Naive thymus-derived CD4-positive, alpha-beta T cell (primary cell): ENCODE measurements at regions not wholly inside any gene's neighbourhood (a gene's known extent, or its start where the extent isn't known, plus 50 kb on each side); places are given as distances from the start of the nearest gene placed in this dataset.

ENCODE experiments used
- ATAC-seq: fragments of 150-1000 bp; cut with Tn5 transposase; 2 replicates; pipeline ENCODE4 v1.10.0; 2021; ENCODE audit warnings: mild to moderate bottlenecking, moderate library complexity
- CTCF ChIA-PET: fragments of 350-600 bp; sonication (Branson Sonifier 250); formaldehyde crosslinking; loops from one replicate; lab custom pipeline; 2021; ENCODE audit warnings: antibody characterized with exemption; lab: Charles Lee
- POLR2A ChIA-PET: fragments of 350-600 bp; sonication (Branson Sonifier 250); formaldehyde crosslinking; loops from one replicate; lab custom pipeline; 2021; ENCODE audit warnings: antibody characterized with exemption, inconsistent platforms; lab: Charles Lee
- DNase-seq, 9 donors: peaks; one replicate each; pipeline versions ENCODE4 v3.0.0 to v3.0.0-alpha.2; 2020 to 2022; ENCODE audit warnings: mixed read lengths in 1 of 9
- H3K27ac ChIP-seq: one replicate; pipeline ENCODE4 v1.7.0; 2013; ENCODE audit warnings: mild to moderate bottlenecking, low read depth, low read length, moderate library complexity
- H3K27me3 ChIP-seq, 2 donors: one replicate each; pipeline ENCODE4 v1.7.0; 2013; ENCODE audit warnings: low read length in 2 of 2, mild to moderate bottlenecking in 2 of 2, moderate library complexity in 2 of 2; ENCODE audit not compliant: control insufficient read depth in 2 of 2, insufficient read depth in 2 of 2
- H3K36me3 ChIP-seq, 3 experiments: 1 replicate in 2 of 3; 2 replicates in 1 of 3; pipeline ENCODE4 v1.7.0; 2013; ENCODE audit warnings: low read length in 3 of 3, mild to moderate bottlenecking in 3 of 3, moderate library complexity in 1 of 3; ENCODE audit not compliant: insufficient read depth in 3 of 3, control insufficient read depth in 2 of 3
- H3K4me1 ChIP-seq, 2 donors: one replicate each; pipeline ENCODE4 v1.7.0; 2013; ENCODE audit warnings: low read length in 2 of 2, mild to moderate bottlenecking in 2 of 2, moderate library complexity in 1 of 2; ENCODE audit not compliant: control insufficient read depth in 2 of 2, insufficient read depth in 2 of 2
- H3K4me3 ChIP-seq: 2 replicates; pipeline ENCODE4 v1.7.0; 2013; ENCODE audit warnings: mild to moderate bottlenecking, low read length
- H3K9me3 ChIP-seq, 3 experiments: 1 replicate in 2 of 3; 2 replicates in 1 of 3; pipeline ENCODE4 v1.7.0; 2013; ENCODE audit warnings: low read length in 3 of 3; ENCODE audit not compliant: control insufficient read depth in 2 of 3
- H3K27ac Mint-ChIP-seq, 9 donors: one replicate each; pipeline ENCODE4 v1.8.0; 2020 to 2022; ENCODE audit warnings: mixed read lengths in 9 of 9, mild to moderate bottlenecking in 8 of 9, moderate library complexity in 5 of 9, inconsistent platforms in 2 of 9
- H3K27me3 Mint-ChIP-seq, 5 donors: one replicate each; pipeline ENCODE4 v1.8.0; 2021 to 2022; ENCODE audit warnings: mixed read lengths in 5 of 5, mild to moderate bottlenecking in 1 of 5
- H3K36me3 Mint-ChIP-seq, 5 donors: one replicate each; pipeline ENCODE4 v1.8.0; 2020 to 2022; ENCODE audit warnings: mixed read lengths in 5 of 5, mild to moderate bottlenecking in 3 of 5, inconsistent platforms in 1 of 5
- H3K4me1 Mint-ChIP-seq, 7 donors: one replicate each; pipeline ENCODE4 v1.8.0; 2020 to 2022; ENCODE audit warnings: mixed read lengths in 7 of 7, mild to moderate bottlenecking in 3 of 7, inconsistent platforms in 1 of 7
- H3K4me3 Mint-ChIP-seq, 10 donors: one replicate each; pipeline ENCODE4 v1.8.0; 2020 to 2022; ENCODE audit warnings: mild to moderate bottlenecking in 10 of 10, mixed read lengths in 10 of 10, moderate library complexity in 6 of 10, inconsistent platforms in 2 of 10
- H3K9me3 Mint-ChIP-seq, 11 donors: one replicate each; pipeline ENCODE4 v1.8.0; 2020 to 2022; ENCODE audit warnings: mixed read lengths in 11 of 11, mild to moderate bottlenecking in 4 of 11, inconsistent platforms in 1 of 11, moderate library complexity in 1 of 11
- intact Hi-C, 2 donors: fragments of 100-400 bp; cut with micrococcal nuclease; formaldehyde crosslinking; loops; one replicate each; pipeline ENCODE4 v1.15.1; 2023

GRCh38 chr3:57009802-57010201, 50.7 kb upstream of the SPATA12 start:
- Mint-ChIP-seq H3K27ac (no peak overlapping the region), H3K36me3 (no peaks in the 10 kb centered on the region), H3K9me3 (peaks cover 0 to 1% (median 0%) of the 10 kb centered on the region in 11 donors), H3K4me1 (peaks cover 0 to 13% (median 4%) of the 10 kb centered on the region in 7 donors), H3K4me3 (no peak overlapping the region), H3K27me3 (peaks cover 0 to 7% (median 0%) of the 10 kb centered on the region in 5 donors)
- H3K4me1 ChIP-seq = no peaks in the 10 kb centered on the region
- H3K27me3 ChIP-seq = no peaks in the 10 kb centered on the region
- H3K9me3 ChIP-seq = no peaks in the 10 kb centered on the region
- no peaks in the 10 kb centered on the region for H3K36me3 ChIP-seq
- POLR2A ChIA-PET = no interaction called here
- no peak overlapping the region for H3K4me3 ChIP-seq
- DNase-seq = no peak
- intact Hi-C loops = no loop called here
- no peak for ATAC-seq
- CTCF ChIA-PET = no interaction called here
- no peak overlapping the region for H3K27ac ChIP-seq

GRCh38 chr3:57009367-57009766, 51.1 kb upstream of the SPATA12 start:
- intact Hi-C loops = no loop called here
- POLR2A ChIA-PET = no interaction called here

GRCh38 chr3:57007521-57008460, 52.7 kb upstream of the SPATA12 start:
- Histone ChIP-seq H3K4me3 (no peak overlapping the region), H3K36me3 (no peaks in the 10 kb centered on the region), H3K27me3 (no peaks in the 10 kb centered on the region), H3K9me3 (no peaks in the 10 kb centered on the region), H3K27ac (no peak overlapping the region), H3K4me1 (no peaks in the 10 kb centered on the region)
- H3K27ac Mint-ChIP-seq = peak overlapping the region in 6 of 9 donors; percentile 8 to 85 (median 35)
- ChIA-PET CTCF (interaction anchor here (0.6 to 0.8 kb wide), 3 partner anchors 12 to 292 kb away, joined by 3 to 5 read pairs (median 3); no protein-coding TSS in a partner anchor), POLR2A (no interaction called here)
- H3K36me3 Mint-ChIP-seq = no peaks in the 10 kb centered on the region
- DNase-seq (no peak), ATAC-seq (no peak)
- intact Hi-C loops = no loop called here
- peaks cover 0 to 13% (median 4%) of the 10 kb centered on the region in 7 donors for H3K4me1 Mint-ChIP-seq
- peak overlapping the region in 2 of 10 donors; percentile 28 to 54 for H3K4me3 Mint-ChIP-seq
- H3K27me3 Mint-ChIP-seq = peaks cover 3 to 10% (median 5%) of the 10 kb centered on the region in 5 donors
- peaks cover 0 to 4% (median 0%) of the 10 kb centered on the region in 11 donors for H3K9me3 Mint-ChIP-seq

More at GRCh38 chr3:57009367-57009766, 51.1 kb upstream of the SPATA12 start:
- Mint-ChIP-seq H3K27me3 (peaks cover under 1 to 8% (median 3%) of the 10 kb centered on the region in 5 donors), H3K9me3 (peaks cover 0 to 1% (median 0%) of the 10 kb centered on the region in 11 donors), H3K36me3 (no peaks in the 10 kb centered on the region), H3K27ac (no peak overlapping the region), H3K4me1 (peaks cover 0 to 13% (median 4%) of the 10 kb centered on the region in 7 donors), H3K4me3 (no peak overlapping the region)
- Histone ChIP-seq H3K9me3 (no peaks in the 10 kb centered on the region), H3K4me1 (no peaks in the 10 kb centered on the region), H3K36me3 (no peaks in the 10 kb centered on the region), H3K27me3 (no peaks in the 10 kb centered on the region), H3K27ac (no peak overlapping the region), H3K4me3 (no peak overlapping the region)
- CTCF ChIA-PET = no interaction called here
- ATAC-seq = no peak
- DNase-seq = no peak

- H3K4me1 ChIP-seq = no peaks in the 10 kb centered on the region
- ChIA-PET POLR2A (no interaction called here), CTCF (no interaction called here)
- no peaks in the 10 kb centered on the region for H3K9me3 ChIP-seq
- intact Hi-C loops = no loop called here
- peaks cover 3 to 10% (median 5%) of the 10 kb centered on the region in 5 donors for H3K27me3 Mint-ChIP-seq
- H3K4me3 ChIP-seq = no peak overlapping the region
- H3K27ac Mint-ChIP-seq = no peak overlapping the region
- ATAC-seq = no peak
- no peak overlapping the region for H3K27ac ChIP-seq
- peaks cover 0 to 13% (median 4%) of the 10 kb centered on the region in 7 donors for H3K4me1 Mint-ChIP-seq
- no peaks in the 10 kb centered on the region for H3K36me3 Mint-ChIP-seq
- no peaks in the 10 kb centered on the region for H3K36me3 ChIP-seq
- no peak for DNase-seq
- no peak overlapping the region for H3K4me3 Mint-ChIP-seq
- H3K27me3 ChIP-seq = no peaks in the 10 kb centered on the region
- peaks cover 0 to 4% (median 0%) of the 10 kb centered on the region in 11 donors for H3K9me3 Mint-ChIP-seq
Measured at GRCh38 chr3:57006949-57007419, 53.5 kb upstream of the SPATA12 start.

GRCh38 chr3:57006179-57006657, 54.2 kb upstream of the SPATA12 start:
- H3K4me3 Mint-ChIP-seq = no peak overlapping the region
- H3K27me3 ChIP-seq = no peaks in the 10 kb centered on the region
- H3K9me3 Mint-ChIP-seq = peaks cover 0 to 4% (median 0%) of the 10 kb centered on the region in 11 donors
- CTCF ChIA-PET = interaction anchor here (1.8 kb wide), 1 partner anchor 11 kb away, joined by 6 read pairs; no protein-coding TSS in a partner anchor
- no peak overlapping the region for H3K27ac ChIP-seq
- H3K4me3 ChIP-seq = no peak overlapping the region
- peaks cover 4 to 10% (median 6%) of the 10 kb centered on the region in 5 donors for H3K27me3 Mint-ChIP-seq
- ATAC-seq = no peak
- no peak for DNase-seq
- H3K4me1 Mint-ChIP-seq = peaks cover 0 to 13% (median 4%) of the 10 kb centered on the region in 7 donors
- no peaks in the 10 kb centered on the region for H3K9me3 ChIP-seq
- H3K36me3 ChIP-seq = no peaks in the 10 kb centered on the region
- intact Hi-C loops = no loop called here
- POLR2A ChIA-PET = interaction anchor here (0.6 kb wide), 1 partner anchor 10 kb away, joined by 4 read pairs; no protein-coding TSS in a partner anchor
- no peaks in the 10 kb centered on the region for H3K4me1 ChIP-seq
- no peak overlapping the region for H3K27ac Mint-ChIP-seq
- no peaks in the 10 kb centered on the region for H3K36me3 Mint-ChIP-seq

- DNase-seq (no peak), ATAC-seq (no peak)
- H3K36me3 Mint-ChIP-seq = no peaks in the 10 kb centered on the region
- H3K36me3 ChIP-seq = no peaks in the 10 kb centered on the region
- peaks cover 0 to 4% (median 0%) of the 10 kb centered on the region in 11 donors for H3K9me3 Mint-ChIP-seq
- no peaks in the 10 kb centered on the region for H3K9me3 ChIP-seq
- no peaks in the 10 kb centered on the region for H3K27me3 ChIP-seq
- POLR2A ChIA-PET = no interaction called here
- CTCF ChIA-PET = interaction anchor here (0.6 to 1.8 kb wide), 2 partner anchors 9 to 145 kb away, joined by 4 to 6 read pairs; no protein-coding TSS in a partner anchor
- H3K4me1 ChIP-seq = no peaks in the 10 kb centered on the region
- H3K4me1 Mint-ChIP-seq = peaks cover 0 to 13% (median 4%) of the 10 kb centered on the region in 7 donors
- H3K4me3 ChIP-seq = no peak overlapping the region
- no peak overlapping the region for H3K4me3 Mint-ChIP-seq
- H3K27ac ChIP-seq = no peak overlapping the region
- intact Hi-C loops = no loop called here
- H3K27ac Mint-ChIP-seq = no peak overlapping the region
- peaks cover 4 to 11% (median 8%) of the 10 kb centered on the region in 5 donors for H3K27me3 Mint-ChIP-seq
Measured at GRCh38 chr3:57004229-57004628, 56.2 kb upstream of the SPATA12 start.
